Pulmonary artery endothelial cell (primary cell): ENCODE measurements at regions not wholly inside any gene's neighbourhood (a gene's known extent, or its start where the extent isn't known, plus 50 kb on each side); places are given as distances from the start of the nearest gene placed in this dataset.
A peak's percentile ranks its signal among the peaks of the same experiment; 100 is the strongest.

ENCODE experiments used
- DNase-seq: peaks from one replicate; pipeline ENCODE4 v3.0.0-alpha.2; 2011; ENCODE audit warnings: low read depth, low spot score

GRCh38 chr3:137061186-137061585 is 103.4 kb downstream of the IL20RB start:
- DNase-seq: peak; percentile 10

- no peak for DNase-seq
Measured at GRCh38 chr3:137062250-137062649, 104.5 kb downstream of the IL20RB start.

DNA sequence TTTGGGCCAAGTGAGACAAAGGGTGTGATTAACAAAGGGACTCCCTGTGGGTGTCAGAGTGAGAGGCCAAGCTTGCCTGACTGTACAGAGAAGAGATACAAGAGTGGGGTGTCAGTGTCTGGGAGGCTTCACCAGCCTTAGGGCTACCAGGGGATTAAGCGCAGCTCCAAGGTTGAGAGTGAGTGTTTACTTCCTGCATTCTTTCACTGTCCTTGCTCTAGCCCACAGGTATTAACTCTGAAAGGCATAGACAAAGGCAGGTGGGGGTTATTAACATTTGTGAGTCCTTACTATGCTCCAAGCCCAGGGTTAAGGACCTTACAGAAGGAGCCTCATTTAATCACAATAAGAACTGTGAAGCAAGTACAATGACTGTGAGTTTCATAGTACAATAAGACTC is 107.6 kb downstream of the IL20RB start:
- DNase-seq: no peak

DNA sequence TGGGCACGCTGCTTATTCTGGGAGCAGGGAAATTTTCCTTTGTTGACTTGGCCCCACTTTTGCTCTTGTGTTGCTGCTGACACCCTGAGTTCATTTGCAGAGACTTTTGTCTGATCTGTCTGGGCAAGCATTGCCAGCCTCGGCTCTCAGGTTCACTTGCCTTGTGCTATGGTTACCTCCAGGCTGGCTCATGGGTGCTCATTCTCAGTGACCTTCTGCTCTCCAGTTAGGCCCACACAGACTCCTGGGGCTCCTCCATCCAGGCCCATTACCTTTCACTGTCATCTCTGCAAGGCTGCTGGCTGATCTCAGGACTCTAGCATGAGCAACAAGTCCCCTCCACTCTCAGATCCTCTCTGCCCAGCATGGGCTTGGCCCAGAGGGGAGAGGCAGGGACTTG is 108.3 kb downstream of the IL20RB start:
- no peak for DNase-seq

DNA sequence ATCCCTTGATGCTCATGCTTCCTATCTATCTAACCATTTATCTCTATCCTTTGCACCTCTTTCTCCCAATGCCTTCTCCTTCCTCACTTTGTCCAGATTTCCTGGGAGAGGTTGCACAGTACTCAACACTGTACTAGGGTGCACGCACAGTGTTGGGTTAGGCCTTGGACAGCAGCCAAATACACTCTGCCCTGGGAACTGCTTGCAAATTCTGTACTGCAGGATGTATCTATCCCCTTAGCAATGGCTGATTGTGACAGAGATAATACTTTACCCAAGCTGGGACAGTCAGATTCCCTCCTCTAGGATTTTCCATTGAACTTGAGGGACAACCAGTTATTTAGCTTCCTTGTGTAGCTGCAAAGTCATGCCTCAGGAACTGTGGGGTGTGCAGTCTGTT is 113.3 kb downstream of the IL20RB start:
- DNase-seq: no peak

DNA sequence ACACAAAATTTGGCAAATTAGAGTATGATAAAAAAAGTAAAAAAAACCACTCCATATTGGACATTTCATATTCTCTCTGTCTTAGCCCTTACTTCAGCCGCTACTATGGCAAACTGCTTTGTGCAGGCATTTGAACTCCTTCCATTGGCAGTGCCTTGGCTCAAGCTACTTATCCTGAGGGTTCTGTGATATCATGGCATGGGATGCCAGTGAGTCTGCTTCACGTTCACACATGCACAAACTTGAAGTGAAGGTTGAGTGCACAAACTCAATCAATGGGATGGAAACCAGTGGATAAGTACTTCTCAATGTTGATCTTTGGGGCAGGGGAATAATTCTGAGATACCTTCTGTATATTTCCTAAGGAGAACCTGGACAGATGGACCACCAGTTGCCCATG is 117.2 kb downstream of the IL20RB start:
- DNase-seq: no peak

- no peak for DNase-seq
Measured at GRCh38 chr3:137078040-137078439, 120.3 kb downstream of the IL20RB start.

- no peak for DNase-seq
Measured at GRCh38 chr3:137079571-137079970, 121.8 kb downstream of the IL20RB start.

DNA sequence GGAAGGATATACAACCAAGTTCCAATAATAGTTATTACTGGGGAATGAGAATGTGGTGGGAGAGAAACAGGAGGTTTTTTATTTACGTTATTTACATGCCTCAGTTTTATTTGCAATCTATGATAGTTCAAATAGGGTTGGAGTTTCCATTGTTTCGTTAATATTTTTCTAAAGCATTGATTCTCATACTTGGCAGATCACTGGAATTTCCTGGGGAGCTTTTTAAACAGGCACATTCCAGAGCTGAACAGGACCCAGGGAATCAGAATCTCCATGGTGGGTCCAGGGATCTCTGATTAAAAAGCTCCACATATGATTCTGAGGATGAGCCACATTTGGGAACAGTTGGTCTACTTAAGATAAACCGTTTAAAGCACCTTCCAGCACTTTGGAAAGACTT is 123.9 kb downstream of the IL20RB start:
- DNase-seq: no peak

DNA sequence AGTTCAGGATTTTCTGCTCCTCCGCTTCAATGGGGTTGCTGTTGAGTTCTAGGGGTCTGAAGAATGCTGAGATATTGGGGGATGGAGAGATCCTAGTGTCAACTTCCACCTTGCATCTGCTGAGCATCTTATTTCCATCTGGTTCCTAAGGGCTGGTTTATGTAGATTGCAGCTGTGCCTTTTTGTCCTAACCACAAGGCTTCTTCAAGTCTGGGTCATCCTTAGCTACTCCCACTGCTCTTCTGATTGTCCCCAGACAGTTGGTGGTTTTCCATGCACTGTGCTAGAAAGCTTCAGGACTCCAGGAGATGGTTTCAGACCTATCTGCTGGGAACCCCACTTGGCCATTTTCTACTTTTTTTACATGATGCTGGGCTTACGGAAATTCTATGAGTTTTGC is 125.0 kb downstream of the IL20RB start:
- DNase-seq: no peak

GRCh38 chr3:137083332-137083731 is 125.5 kb downstream of the IL20RB start:
- no peak for DNase-seq

DNA sequence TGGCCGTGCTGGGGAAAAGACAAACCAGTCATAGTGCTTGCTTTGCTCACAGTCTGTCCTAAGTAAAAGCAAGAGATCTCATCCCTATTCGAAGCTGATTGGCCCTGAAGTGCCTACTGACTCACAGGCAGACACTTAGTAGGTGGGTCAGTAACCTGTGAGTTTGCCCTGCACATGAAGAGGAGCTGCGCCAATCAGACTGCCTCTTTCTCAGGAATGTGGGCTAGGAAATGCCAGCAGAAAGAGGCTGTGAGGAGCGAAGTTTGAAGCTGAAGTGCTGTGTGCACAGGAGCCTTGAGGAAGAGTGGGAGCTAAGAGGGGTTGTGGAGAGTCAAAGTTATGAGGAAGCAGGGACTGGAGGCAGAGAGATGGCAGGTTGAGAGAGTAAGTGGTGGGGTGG is 126.8 kb downstream of the IL20RB start:
- no peak for DNase-seq

- DNase-seq: no peak
Measured at GRCh38 chr3:137097386-137097785, 139.6 kb downstream of the IL20RB start.

GRCh38 chr3:137097852-137098251 is 140.1 kb downstream of the IL20RB start:
- DNase-seq: no peak

- no peak for DNase-seq
Measured at GRCh38 chr3:137099364-137100219, 141.8 kb downstream of the IL20RB start.

DNA sequence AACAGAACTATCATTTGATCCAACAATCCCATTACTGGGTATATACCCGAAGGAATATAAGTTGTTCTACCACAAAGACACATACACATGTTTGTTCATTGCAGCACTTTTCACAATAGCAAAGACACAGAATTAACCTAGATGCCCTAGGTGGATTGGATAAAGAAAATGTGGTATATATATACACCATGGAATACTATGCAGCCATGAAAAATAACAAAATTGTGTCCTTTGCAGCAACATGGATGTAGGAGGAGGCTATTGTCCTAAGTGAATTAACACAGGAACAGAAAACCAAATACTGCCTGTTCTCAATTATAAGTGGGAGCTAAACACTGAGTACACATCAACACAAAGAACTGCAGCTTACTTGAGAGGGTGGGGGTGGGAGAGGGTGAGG is 142.5 kb downstream of the IL20RB start:
- no peak for DNase-seq

GRCh38 chr3:137103739-137104138 is 146.0 kb downstream of the IL20RB start:
- no peak for DNase-seq

- DNase-seq: no peak
Measured at GRCh38 chr3:137105277-137105977, 147.6 kb downstream of the IL20RB start.

DNA sequence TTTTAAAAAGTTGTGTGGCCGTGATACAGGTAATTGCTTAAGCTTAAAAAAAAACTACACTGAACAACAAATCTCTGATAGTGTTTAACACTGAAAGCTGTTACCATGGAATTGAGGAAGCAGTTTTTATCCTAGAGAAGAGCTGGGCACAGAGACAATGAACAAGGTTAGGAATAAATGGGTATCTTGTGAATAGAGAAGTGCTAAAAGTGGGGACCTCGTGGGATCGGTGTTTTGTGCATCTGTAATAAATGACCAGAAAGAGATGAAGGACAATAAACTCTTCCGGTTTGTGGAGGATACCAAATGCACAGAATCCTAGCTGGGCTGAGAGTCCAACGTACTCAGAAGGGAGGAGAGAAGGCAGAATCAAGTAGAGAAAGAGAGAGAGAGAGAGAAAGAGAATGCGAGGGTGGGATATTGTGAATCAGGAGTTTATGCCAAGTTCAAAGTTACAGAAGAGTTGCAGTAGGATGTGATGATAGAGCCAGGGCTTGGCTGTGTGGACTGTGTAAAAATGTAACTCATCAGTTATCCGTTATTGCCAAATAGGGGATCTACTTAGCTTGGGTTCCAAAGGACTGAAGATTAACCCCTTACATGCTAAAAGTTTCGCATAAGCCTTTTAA is 148.9 kb downstream of the IL20RB start:
- no peak for DNase-seq

DNA sequence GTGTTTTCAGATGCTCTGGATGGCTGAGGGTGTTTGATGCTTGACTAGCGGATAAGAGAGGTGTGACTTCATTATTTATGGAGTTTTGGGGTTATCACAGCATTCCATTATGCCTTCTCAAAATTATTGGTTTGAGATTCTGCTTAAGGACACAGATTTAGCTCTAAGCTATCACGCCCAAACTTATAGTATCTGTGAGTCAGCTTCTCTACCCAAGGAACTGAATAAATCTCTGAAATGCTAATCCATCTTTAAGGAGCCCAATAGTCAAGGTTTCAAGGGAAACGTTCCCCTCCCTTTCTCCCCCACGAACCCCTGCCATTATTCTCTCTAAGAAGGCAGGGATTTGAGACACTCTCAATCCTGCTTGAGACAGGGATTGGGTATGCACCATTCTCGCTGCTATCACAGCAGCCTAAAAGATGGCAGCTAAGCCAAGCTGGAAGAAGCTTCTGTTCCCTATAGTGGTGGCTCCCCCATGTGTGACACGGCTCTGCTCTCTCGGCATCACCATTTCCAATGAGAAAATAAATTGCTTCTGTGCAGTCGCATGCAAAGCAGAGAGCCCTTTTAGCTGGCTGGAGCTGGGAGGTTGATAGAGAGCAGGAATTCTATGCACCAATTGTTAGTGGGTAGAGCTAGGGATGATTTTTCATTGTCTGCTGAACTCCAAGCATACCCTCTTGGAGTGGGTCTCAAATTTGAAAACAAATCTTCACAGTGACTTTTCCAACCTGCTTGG is 151.1 kb downstream of the IL20RB start:
- no peak for DNase-seq

DNA sequence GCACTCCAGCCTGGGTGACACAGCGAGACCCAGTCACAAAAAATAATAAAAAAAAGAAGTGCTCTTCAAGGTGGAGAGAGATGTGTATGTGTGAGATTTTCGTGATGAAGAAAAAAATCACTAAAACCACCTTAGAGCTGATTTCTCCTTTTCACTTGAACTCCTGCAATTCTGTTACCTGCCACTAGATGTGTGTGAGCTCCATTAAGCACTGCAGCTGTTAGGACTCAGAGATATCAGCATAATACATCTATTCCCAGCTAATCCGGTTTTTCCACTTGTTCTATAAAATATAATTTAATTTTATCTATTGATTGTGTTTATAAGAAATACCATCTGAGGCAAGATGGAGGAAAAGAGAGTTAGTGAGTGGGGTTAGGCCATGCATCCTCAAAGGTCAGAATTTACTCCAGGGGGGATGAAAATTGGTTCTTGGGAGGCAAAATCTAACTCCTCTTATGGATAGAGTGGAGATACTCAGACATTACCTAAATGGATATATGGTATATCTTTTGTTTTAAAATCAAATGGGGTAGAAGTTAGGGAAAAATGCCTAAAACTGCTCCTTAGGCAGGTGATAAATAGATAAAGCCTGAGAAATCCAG is 152.7 kb downstream of the IL20RB start:
- DNase-seq: no peak
